GM18519 (cell line): ENCODE measurements at regions not wholly inside any gene's neighbourhood (a gene's known extent, or its start where the extent isn't known, plus 50 kb on each side); places are given as distances from the start of the nearest gene placed in this dataset.
A peak's percentile ranks its signal among the peaks of the same experiment; 100 is the strongest.
"Not testable (repeated sequence)": the region's sequence is repeated elsewhere in the genome, so short reads cannot be mapped to it uniquely, and the experiment has no call there.

Experiments used
- ATAC-seq: cut with Tn5 transposase; IDR thresholded peaks from one replicate; pipeline ENCODE4 v1.9.1; 2021; ENCODE audit warnings: mild to moderate bottlenecking, moderate library complexity; ENCODE audit not compliant: unreplicated experiment, low FRiP score

GRCh38 chr6:131336596-131336995 lies 201.3 kb downstream of the AKAP7 start:
- no peak for ATAC-seq

- ATAC-seq, result not testable (repeated sequence)
Observed at GRCh38 chr6:131346896-131347295, 211.6 kb downstream of the AKAP7 start.

- ATAC-seq, result no peak
Observed at GRCh38 chr6:131348572-131348971, 213.3 kb downstream of the AKAP7 start.

- ATAC-seq, result no peak
Observed at GRCh38 chr6:131349199-131349598, 213.9 kb downstream of the AKAP7 start.

GRCh38 chr6:131353106-131353505 lies 217.8 kb downstream of the AKAP7 start:
- no peak for ATAC-seq

- no peak for ATAC-seq
Observed at GRCh38 chr6:131353876-131354275, 218.6 kb downstream of the AKAP7 start.

- no peak for ATAC-seq
Observed at GRCh38 chr6:131354356-131354755, 218.7 kb upstream of the ARG1 start.

- ATAC-seq, result no peak
Observed at GRCh38 chr6:131356161-131356560, 216.9 kb upstream of the ARG1 start.

- ATAC-seq, result no peak
Observed at GRCh38 chr6:131357501-131357900, 215.5 kb upstream of the ARG1 start.

GRCh38 chr6:131362070-131362469 lies 211.0 kb upstream of the ARG1 start:
- ATAC-seq, result no peak

GRCh38 chr6:131362696-131363095 lies 210.3 kb upstream of the ARG1 start:
- ATAC-seq, result no peak

GRCh38 chr6:131363947-131364834 lies 208.8 kb upstream of the ARG1 start:
- ATAC-seq, result no peak

GRCh38 chr6:131366223-131366622 lies 206.8 kb upstream of the ARG1 start:
- ATAC-seq, result no peak

GRCh38 chr6:131367206-131367873 lies 205.7 kb upstream of the ARG1 start:
- ATAC-seq, result no peak

- peak; percentile 66 for ATAC-seq
Observed at GRCh38 chr6:131368198-131368911, 204.7 kb upstream of the ARG1 start.

- ATAC-seq, result no peak
Observed at GRCh38 chr6:131372535-131372934, 200.5 kb upstream of the ARG1 start.

GRCh38 chr6:131377112-131377705 lies 195.8 kb upstream of the ARG1 start:
- ATAC-seq, result no peak

GRCh38 chr6:131378874-131379273 lies 194.2 kb upstream of the ARG1 start:
- ATAC-seq, result no peak

GRCh38 chr6:131379948-131380347 lies 193.1 kb upstream of the ARG1 start:
- ATAC-seq, result no peak

GRCh38 chr6:131381052-131381708 lies 191.8 kb upstream of the ARG1 start:
- ATAC-seq, result no peak
